NCI-H1092 (cell line): ENCODE measurements at regions not wholly inside any gene's neighbourhood (a gene's known extent, or its start where the extent isn't known, plus 50 kb on each side); places are given as distances from the start of the nearest gene placed in this dataset.
"Not testable (repeated sequence)": the region's sequence is repeated elsewhere in the genome, so short reads cannot be mapped to it uniquely, and the experiment has no call there.

ENCODE experiments used
- DNase-seq: peaks from one replicate; lab custom pipeline; 2025; lab: John Stamatoyannopoulos, UW

- no peak for DNase-seq
These were observed 845.6 kb upstream of the AUTS2 start for GRCh38 chr7:68752485-68753178.

GRCh38 chr7:68754414-68754813, 843.9 kb upstream of the AUTS2 start:
- no peak for DNase-seq

DNA sequence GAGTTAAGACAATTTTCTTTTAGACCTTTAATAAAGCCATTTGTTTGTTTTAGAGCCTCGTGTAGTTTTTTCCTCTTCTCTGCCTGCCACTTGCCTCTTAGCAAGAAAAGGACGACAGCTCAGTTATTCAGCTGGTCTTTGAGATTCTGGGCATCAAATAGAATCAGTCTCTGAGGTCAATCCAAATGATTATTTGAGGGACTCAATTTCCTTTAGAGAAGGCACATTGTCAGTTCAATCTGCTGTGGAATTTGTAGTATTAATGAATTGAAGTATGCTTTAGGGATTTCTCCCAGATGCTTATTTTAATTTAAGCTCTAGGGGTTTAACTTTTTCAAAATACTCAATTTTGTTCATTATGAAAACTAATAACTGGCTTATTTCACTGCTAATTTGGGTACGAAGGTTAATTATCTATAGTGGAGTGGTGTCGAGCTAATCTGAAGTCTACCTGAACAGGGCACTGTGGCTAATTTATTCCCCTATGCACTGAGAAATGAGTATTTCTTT, 841.2 kb upstream of the AUTS2 start:
- no peak for DNase-seq

GRCh38 chr7:68760556-68760955, 837.7 kb upstream of the AUTS2 start:
- no peak for DNase-seq

GRCh38 chr7:68767462-68767861, 830.8 kb upstream of the AUTS2 start:
- DNase-seq = no peak

GRCh38 chr7:68770649-68771048, 827.6 kb upstream of the AUTS2 start:
- DNase-seq = peak; percentile 73

GRCh38 chr7:68776326-68776725, 821.9 kb upstream of the AUTS2 start:
- DNase-seq = no peak

DNA sequence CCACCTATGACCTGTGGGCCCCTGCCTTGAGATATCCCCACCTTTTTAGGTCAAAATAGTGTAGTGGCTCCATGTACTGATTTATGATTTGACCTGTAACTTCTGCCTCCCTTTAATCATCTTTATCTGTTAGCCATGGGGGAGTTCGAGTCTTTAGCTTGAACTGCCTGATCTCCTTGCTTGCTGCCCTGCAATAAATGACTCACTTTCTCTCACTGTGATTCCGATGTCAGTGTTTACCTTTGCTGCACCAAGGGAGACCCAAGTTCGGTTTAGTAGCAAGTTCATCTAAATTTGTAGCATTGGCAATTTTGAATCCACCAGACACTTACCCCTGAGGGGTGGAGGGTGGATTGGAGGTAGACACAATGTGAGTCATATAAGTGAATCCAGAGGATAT, 814.6 kb upstream of the AUTS2 start:
- no peak for DNase-seq

- no peak for DNase-seq
These were observed 813.2 kb upstream of the AUTS2 start for GRCh38 chr7:68785036-68785435.

- peak; percentile 30 for DNase-seq
These were observed 810.7 kb upstream of the AUTS2 start for GRCh38 chr7:68787566-68787965.

DNA sequence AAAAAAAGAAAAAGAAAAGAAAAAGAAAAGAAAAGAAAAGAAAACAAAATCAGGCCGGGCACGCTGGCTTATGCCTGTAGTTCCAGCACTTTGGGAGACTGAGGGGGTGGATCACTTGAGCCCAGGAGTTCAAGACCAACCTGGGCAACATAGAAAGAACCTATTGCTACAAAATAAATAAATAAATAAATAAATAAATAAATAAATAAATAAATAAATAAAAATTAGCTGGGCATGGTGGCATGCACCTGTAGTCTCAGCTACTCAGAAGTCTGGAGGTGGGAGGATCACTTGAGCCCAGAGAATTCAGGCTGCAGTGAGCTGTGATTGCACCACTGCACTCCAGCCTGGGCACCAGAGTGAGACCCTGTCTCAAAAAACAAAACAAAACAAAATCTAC, 809.7 kb upstream of the AUTS2 start:
- not testable (repeated sequence) for DNase-seq

GRCh38 chr7:68789597-68789996, 808.7 kb upstream of the AUTS2 start:
- DNase-seq = no peak

GRCh38 chr7:68792351-68792750, 805.9 kb upstream of the AUTS2 start:
- no peak for DNase-seq

GRCh38 chr7:68793513-68793912, 804.8 kb upstream of the AUTS2 start:
- no peak for DNase-seq

DNA sequence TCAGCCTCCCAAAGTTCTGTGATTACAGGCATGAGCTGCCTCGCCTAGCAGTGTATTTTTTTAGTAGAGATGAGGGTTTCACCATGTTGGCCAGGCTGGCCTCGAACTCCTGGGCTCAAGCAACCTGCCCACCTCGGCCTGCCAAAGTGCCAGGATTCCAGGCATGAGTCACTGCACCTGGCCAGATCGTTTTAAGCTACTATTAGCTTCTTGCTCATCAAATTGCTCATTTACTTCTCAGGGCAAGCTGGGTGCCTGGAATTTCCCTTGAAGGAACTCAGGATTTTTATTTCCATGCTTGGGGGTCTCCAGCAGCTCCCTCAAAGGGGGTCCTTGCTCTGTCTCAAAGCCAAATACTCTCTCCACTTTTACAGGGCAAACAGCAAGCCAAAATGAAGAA, 798.0 kb upstream of the AUTS2 start:
- DNase-seq = no peak

DNA sequence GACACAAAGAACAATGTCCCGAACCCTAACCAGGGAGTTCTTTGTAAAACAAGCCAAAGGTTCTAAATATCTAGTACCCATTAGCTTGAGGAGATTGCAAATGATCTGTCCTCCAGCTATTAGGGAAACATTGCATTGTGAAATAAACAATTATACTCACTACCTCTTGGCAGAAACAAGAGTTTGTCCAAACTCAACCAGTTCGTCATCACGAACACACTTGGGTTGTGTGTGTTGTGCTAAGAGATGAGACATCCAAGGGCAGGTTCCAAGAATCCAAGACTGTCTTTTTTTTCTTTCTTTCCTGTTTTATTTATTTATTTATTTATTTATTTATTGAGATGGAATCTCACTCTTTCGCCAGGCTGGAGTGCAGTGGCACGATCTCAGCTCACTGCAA, 793.1 kb upstream of the AUTS2 start:
- no peak for DNase-seq

- no peak for DNase-seq
These were observed 790.6 kb upstream of the AUTS2 start for GRCh38 chr7:68807666-68808065.

- DNase-seq = peak; percentile 55
These were observed 784.7 kb upstream of the AUTS2 start for GRCh38 chr7:68813551-68814080.

DNA sequence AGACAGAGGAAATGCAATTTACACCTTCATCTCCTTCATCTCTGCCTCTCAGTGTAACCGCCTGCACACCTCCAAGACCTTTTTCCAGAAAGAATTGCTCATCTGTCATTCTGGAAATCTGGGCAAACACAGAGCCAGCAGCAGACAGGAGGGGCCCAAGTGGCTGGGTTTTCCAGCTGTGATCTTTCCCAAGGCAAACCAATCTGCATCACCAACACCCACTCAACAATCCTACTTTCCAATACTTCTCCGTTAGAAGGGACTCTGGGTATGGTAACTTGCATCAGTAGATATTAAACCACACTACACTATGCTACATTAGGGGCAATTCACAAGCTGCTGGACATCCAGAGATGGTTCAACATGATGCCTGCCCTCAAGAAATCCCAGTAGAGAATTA, 781.8 kb upstream of the AUTS2 start:
- DNase-seq = no peak

GRCh38 chr7:68820321-68820720, 778.0 kb upstream of the AUTS2 start:
- no peak for DNase-seq

DNA sequence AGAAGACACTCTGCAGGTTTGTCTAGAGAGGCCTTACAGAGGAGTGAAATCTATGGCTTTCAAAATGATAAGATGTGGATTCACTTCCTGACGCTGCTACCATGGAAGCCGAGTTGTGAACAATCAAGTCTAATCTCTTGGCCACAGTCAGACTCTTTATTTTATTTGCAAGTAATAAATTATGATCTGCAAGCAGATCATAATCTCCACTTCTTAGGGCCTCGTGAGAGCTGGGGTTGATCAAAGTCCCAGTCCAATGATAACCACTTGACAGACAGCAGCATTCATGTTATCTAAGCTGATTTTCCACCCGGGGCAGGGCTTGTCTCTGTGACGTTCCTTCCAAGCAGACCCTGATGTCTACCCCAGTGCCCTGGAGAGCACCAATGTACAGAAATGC, 776.4 kb upstream of the AUTS2 start:
- DNase-seq = no peak

DNA sequence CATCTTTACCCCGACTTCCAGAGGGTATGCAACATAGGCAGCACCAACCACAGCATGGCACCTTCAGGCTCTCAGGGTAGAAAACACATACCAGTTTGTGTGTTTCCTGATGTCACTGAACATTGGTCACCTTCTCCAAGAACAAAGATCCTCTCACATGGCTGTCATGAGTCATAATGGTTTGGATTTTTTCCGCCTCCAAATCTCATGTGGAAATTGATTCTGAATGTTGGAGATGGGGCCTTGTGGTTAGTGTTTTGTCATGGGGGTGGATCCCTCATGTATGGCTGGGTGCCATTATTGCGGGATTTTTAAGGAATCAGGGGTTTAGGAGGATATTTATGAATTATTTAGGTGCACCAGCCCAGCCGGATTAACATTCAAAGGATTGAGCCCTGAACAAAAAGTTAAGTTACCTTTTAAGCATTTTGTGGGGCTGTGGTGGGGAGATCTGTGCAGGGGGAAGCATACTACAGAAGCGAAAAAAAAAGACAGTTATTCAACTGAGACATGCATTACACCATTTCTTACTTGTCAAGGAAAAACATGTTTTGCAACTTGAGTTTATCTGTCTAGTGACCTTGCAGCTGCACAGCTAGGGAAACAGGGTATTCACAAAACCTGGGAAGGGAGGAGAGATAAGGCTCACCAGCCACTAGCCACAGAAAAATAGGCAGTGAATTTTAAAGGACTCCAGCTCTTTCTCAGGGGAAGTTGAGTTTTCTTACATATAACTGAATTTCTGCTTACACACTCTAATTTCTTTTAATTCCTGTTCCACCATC, 774.1 kb upstream of the AUTS2 start:
- no peak for DNase-seq

GRCh38 chr7:68828575-68828974, 769.7 kb upstream of the AUTS2 start:
- DNase-seq = no peak
